D721Med (cell line): ENCODE measurements at regions not wholly inside any gene's neighbourhood (a gene's known extent, or its start where the extent isn't known, plus 50 kb on each side); places are given as distances from the start of the nearest gene placed in this dataset.

Experiments used
- DNase-seq: peaks from one replicate; pipeline ENCODE4 v3.0.0; 2011; ENCODE audit warnings: low spot score; ENCODE audit not compliant: insufficient read length
- FAIRE-seq: peaks from 2 replicates; lab custom pipeline; 2011; peaks lifted over from hg19 to GRCh38; lab: Jason Lieb, UNC
- CTCF ChIP-seq: IDR thresholded peaks from 2 replicates; pipeline ENCODE4 v1.5.1; 2012; ENCODE audit warnings: mild to moderate bottlenecking, control low read depth; ENCODE audit not compliant: insufficient read depth; ENCODE audit errors: missing control alignments

- no peak for FAIRE-seq
- no peak for TF ChIP-seq CTCF
- DNase-seq = no peak
Measured at GRCh38 chr1:219316066-219316465, 142.4 kb downstream of the LYPLAL1 start.

- DNase-seq (no peak), FAIRE-seq (no peak)
- TF ChIP-seq CTCF = no peak
Measured at GRCh38 chr1:219313961-219314360, 140.3 kb downstream of the LYPLAL1 start.

DNA sequence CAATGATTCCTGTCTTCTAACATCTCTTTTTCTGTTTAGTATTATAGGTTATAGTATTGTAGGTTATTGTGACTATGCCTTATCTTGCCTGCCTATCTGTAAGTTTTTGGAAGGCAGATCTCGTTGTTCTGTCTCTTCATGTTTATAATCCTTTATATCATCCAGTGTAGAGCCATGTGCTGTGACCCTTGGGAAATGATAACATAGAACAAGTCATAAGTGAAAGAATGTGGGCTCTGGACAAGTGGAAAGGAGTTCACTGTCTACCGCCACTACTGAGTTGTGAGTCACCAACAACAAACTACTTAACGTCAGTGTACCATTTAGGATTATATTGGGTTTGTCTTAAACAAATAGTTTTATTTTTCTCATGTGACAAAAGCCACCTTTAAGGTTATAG, 139.3 kb downstream of the LYPLAL1 start:
- no peak for FAIRE-seq
- TF ChIP-seq CTCF = no peak
- DNase-seq = no peak

GRCh38 chr1:219310181-219310728, 136.6 kb downstream of the LYPLAL1 start:
- TF ChIP-seq CTCF = no peak
- FAIRE-seq (no peak), DNase-seq (no peak)

GRCh38 chr1:219308367-219308766, 134.7 kb downstream of the LYPLAL1 start:
- TF ChIP-seq CTCF = no peak
- DNase-seq (no peak), FAIRE-seq (no peak)

GRCh38 chr1:219304227-219305226, 130.8 kb downstream of the LYPLAL1 start:
- TF ChIP-seq CTCF = no peak
- no peak for FAIRE-seq
- DNase-seq = no peak

DNA sequence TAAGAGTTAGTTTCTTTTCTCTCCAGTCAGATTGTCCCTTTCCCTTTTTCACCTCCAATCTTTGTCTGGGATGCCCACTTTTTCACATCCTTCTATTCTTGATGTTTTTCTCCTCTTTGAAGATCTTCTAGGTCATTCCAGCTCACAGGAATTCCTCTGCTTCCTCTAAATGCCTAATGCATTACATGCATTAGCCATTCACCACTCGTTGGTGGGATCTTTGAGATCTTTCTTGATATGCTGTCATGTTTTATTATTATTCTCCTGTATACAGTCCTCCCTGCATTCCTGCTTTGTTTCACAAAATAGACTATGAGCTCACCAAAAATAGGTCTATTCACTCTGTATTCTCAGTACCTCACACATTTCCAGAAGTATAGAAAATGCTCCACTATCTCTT, 129.0 kb downstream of the LYPLAL1 start:
- peak; percentile 35 for FAIRE-seq
- DNase-seq = no peak
- no peak for TF ChIP-seq CTCF
